CD14-positive monocyte (primary cell): ENCODE measurements at regions not wholly inside any gene's neighbourhood (a gene's known extent, or its start where the extent isn't known, plus 50 kb on each side); places are given as distances from the start of the nearest gene placed in this dataset.

Experiments
- DNase-seq, 3 donors: peaks; one replicate each; pipeline ENCODE4 v3.0.0-alpha.2; 2011 to 2022
- H2AFZ ChIP-seq: 2 replicates; pipeline ENCODE4 v1.6.0; 2012; ENCODE audit warnings: mild to moderate bottlenecking, low read depth, low read length, inconsistent platforms; ENCODE audit not compliant: insufficient read depth, poor library complexity, severe bottlenecking
- H3K27ac ChIP-seq, 2 donors: 1 replicate in 1 of 2; 2 replicates in 1 of 2; pipeline ENCODE4 v1.5.1; 2012 to 2013; ENCODE audit warnings: low read length in 2 of 2, control low read depth in 1 of 2, inconsistent platforms in 1 of 2, low read depth in 1 of 2, mild to moderate bottlenecking in 1 of 2
- H3K27me3 ChIP-seq, 2 donors: one replicate each; pipeline versions ENCODE4 v1.6.0 to v1.6.1; 2011 to 2013; ENCODE audit warnings: low read length in 2 of 2; ENCODE audit not compliant: control insufficient read depth in 2 of 2, insufficient read depth in 2 of 2
- H3K36me3 ChIP-seq, 2 donors: replicated peaks in 1 of 2; 1 replicate in 1 of 2; 2 replicates in 1 of 2; pipeline versions ENCODE4 v1.5.1 to v1.6.1; 2012 to 2013; ENCODE audit warnings: low read length in 2 of 2, control low read depth in 1 of 2, inconsistent platforms in 1 of 2, mild to moderate bottlenecking in 1 of 2; ENCODE audit not compliant: insufficient read depth in 2 of 2, control insufficient read depth in 1 of 2
- H3K4me1 ChIP-seq, 2 donors: 1 replicate in 1 of 2; 2 replicates in 1 of 2; pipeline versions ENCODE4 v1.5.1 to v1.6.1; 2012 to 2013; ENCODE audit warnings: low read length in 2 of 2, control low read depth in 1 of 2, inconsistent platforms in 1 of 2, mild to moderate bottlenecking in 1 of 2, moderate library complexity in 1 of 2; ENCODE audit not compliant: insufficient read depth in 2 of 2, control insufficient read depth in 1 of 2
- H3K4me2 ChIP-seq: replicated peaks from 2 replicates; pipeline ENCODE3; 2012; ENCODE audit warnings: low read length, moderate library complexity, mild to moderate bottlenecking; ENCODE audit not compliant: poor library complexity, severe bottlenecking; ENCODE audit errors: extremely low read depth
- H3K4me3 ChIP-seq, 3 experiments: fragments of 200-600 bp in 1 of 3; sonication (generic) in 1 of 3; replicated peaks in 1 of 3; 1 replicate in 2 of 3; 2 replicates in 1 of 3; pipeline ENCODE4 v1.5.1; 2011 to 2013; ENCODE audit warnings: low read length in 3 of 3, mild to moderate bottlenecking in 3 of 3, control low read depth in 2 of 3, low read depth in 2 of 3, inconsistent platforms in 1 of 3, moderate library complexity in 1 of 3
- H3K79me2 ChIP-seq: 2 replicates; pipeline ENCODE4 v1.6.0; 2012; ENCODE audit warnings: mild to moderate bottlenecking, control low read depth, inconsistent platforms, low read length, moderate library complexity; ENCODE audit not compliant: insufficient read depth
- H3K9ac ChIP-seq: 2 replicates; pipeline ENCODE4 v1.6.0; 2017; ENCODE audit warnings: low read length, mild to moderate bottlenecking; ENCODE audit not compliant: insufficient read depth, poor library complexity, severe bottlenecking
- H3K9me3 ChIP-seq, 2 donors: replicated peaks in 1 of 2; 1 replicate in 1 of 2; 2 replicates in 1 of 2; pipeline versions ENCODE4 v1.5.1 to v1.6.1; 2012 to 2013; ENCODE audit warnings: low read length in 2 of 2, control low read depth in 1 of 2; ENCODE audit not compliant: control insufficient read depth in 1 of 2, insufficient read depth in 1 of 2
- H4K20me1 ChIP-seq: 2 replicates; pipeline ENCODE4 v1.6.0; 2012; ENCODE audit warnings: mild to moderate bottlenecking, low read length, control low read depth, moderate library complexity; ENCODE audit not compliant: insufficient read depth
- H3K27ac Mint-ChIP-seq, 7 donors: one replicate each; pipeline ENCODE4 v1.8.0; 2020; ENCODE audit warnings: mild to moderate bottlenecking in 7 of 7, mixed read lengths in 7 of 7, moderate library complexity in 6 of 7, inconsistent platforms in 2 of 7
- H3K27me3 Mint-ChIP-seq, 3 donors: one replicate each; pipeline ENCODE4 v1.8.0; 2021 to 2022; ENCODE audit warnings: low read depth in 3 of 3, mild to moderate bottlenecking in 3 of 3, mixed read lengths in 3 of 3, moderate library complexity in 3 of 3, inconsistent platforms in 1 of 3
- H3K36me3 Mint-ChIP-seq, 2 donors: one replicate each; pipeline ENCODE4 v1.8.0; 2020; ENCODE audit warnings: mixed read lengths in 2 of 2, inconsistent platforms in 1 of 2, mild to moderate bottlenecking in 1 of 2
- H3K4me1 Mint-ChIP-seq: one replicate; pipeline ENCODE4 v1.8.0; 2020; ENCODE audit warnings: mild to moderate bottlenecking, mixed read lengths
- H3K4me3 Mint-ChIP-seq, 2 donors: one replicate each; pipeline ENCODE4 v1.8.0; 2020; ENCODE audit warnings: mild to moderate bottlenecking in 2 of 2, mixed read lengths in 2 of 2, moderate library complexity in 1 of 2
- H3K9me3 Mint-ChIP-seq, 7 donors: one replicate each; pipeline ENCODE4 v1.8.0; 2020 to 2022; ENCODE audit warnings: mixed read lengths in 7 of 7, mild to moderate bottlenecking in 6 of 7, moderate library complexity in 6 of 7, inconsistent platforms in 2 of 7
- WGBS: methylation state at CpG from one replicate; pipeline ENCODE4 v1.1.5; 2013; ENCODE audit warnings: missing lambda C conversion rate; ENCODE audit not compliant: insufficient coverage; 5-methylcytosine and 5-hydroxymethylcytosine counted together
- intact Hi-C, 2 donors: fragments of 100-400 bp; cut with micrococcal nuclease; formaldehyde crosslinking; loops; one replicate each; pipeline versions ENCODE4 v1.15.0 to v1.15.1; 2023
- TF ChIP-seq, protein P1 (sequence below): fragments of 200-600 bp; IDR thresholded peaks from one replicate; pipeline ENCODE4 v1.8.0; 2022; ENCODE audit warnings: antibody characterized with exemption, mild to moderate bottlenecking

DNA sequence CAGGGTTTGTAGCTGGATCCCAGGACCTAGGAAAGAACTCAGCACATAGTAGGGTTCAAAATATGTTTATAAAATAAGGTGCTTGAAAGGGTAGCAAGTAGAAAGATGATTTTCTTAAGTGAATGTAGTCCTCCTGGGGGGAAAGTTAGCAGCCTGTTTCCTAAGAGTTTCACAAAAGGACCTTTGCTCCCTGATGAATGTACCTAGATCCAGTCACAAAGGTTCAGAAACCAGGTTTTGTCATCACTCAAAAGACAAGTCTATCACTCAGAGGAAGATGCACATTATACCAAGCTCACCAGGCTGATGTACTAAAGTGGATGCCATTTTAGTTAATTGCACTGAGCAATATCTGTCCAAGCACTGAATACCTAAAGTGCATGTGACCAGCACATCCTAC, 378.2 kb downstream of the BCL11A start:
- no peaks in the 10 kb centered on the region for H3K4me1 Mint-ChIP-seq
- intact Hi-C loops, result no loop called here

DNA sequence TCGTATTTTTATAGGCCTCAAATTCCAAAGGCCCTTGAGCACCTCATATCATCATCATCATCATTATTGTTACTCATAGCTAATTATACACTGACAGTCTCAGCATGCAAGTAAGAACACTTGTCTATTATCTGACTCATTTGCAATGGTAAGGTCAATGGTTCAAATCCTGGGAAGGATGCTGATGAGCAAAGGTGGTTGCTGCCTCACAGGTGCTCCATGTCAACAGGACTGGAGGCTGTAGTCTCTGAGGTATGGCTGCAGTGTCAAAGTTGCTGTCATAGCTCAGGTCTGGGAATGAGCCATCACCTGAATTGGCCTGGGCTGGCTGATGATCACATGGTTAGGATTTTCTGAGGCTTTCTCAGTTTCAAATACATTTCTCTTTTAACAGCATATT, 379.3 kb downstream of the BCL11A start:
- no peaks in the 10 kb centered on the region for H3K79me2 ChIP-seq
- H3K27ac ChIP-seq, result no peak overlapping the region
- Mint-ChIP-seq H3K9me3 (peaks cover 0 to 2% (median 0%) of the 10 kb centered on the region in 7 donors), H3K27me3 (peaks cover 0 to 1% (median 0%) of the 10 kb centered on the region in 3 donors), H3K4me1 (no peaks in the 10 kb centered on the region), H3K27ac (no peak overlapping the region), H3K4me3 (no peak overlapping the region), H3K36me3 (no peaks in the 10 kb centered on the region)
- TF ChIP-seq, protein P1, sequence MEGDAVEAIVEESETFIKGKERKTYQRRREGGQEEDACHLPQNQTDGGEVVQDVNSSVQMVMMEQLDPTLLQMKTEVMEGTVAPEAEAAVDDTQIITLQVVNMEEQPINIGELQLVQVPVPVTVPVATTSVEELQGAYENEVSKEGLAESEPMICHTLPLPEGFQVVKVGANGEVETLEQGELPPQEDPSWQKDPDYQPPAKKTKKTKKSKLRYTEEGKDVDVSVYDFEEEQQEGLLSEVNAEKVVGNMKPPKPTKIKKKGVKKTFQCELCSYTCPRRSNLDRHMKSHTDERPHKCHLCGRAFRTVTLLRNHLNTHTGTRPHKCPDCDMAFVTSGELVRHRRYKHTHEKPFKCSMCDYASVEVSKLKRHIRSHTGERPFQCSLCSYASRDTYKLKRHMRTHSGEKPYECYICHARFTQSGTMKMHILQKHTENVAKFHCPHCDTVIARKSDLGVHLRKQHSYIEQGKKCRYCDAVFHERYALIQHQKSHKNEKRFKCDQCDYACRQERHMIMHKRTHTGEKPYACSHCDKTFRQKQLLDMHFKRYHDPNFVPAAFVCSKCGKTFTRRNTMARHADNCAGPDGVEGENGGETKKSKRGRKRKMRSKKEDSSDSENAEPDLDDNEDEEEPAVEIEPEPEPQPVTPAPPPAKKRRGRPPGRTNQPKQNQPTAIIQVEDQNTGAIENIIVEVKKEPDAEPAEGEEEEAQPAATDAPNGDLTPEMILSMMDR, result no peak
- H3K36me3 ChIP-seq, result no peaks in the 10 kb centered on the region
- no peaks in the 10 kb centered on the region for H3K27me3 ChIP-seq
- H4K20me1 ChIP-seq, result no peaks in the 10 kb centered on the region
- no peak overlapping the region for H2AFZ ChIP-seq
- no peak overlapping the region for H3K9ac ChIP-seq
- no peaks in the 10 kb centered on the region for H3K4me1 ChIP-seq
- no peaks in the 10 kb centered on the region for H3K9me3 ChIP-seq
- H3K4me3 ChIP-seq, result no peak overlapping the region
- DNase-seq, result no peak
- WGBS, result no CpG with 5 or more reads among the region's 1 CpG
- H3K4me2 ChIP-seq, result no peak overlapping the region
- intact Hi-C loops, result no loop called here

More for the DNA sequence above, 378.2 kb downstream of the BCL11A start:
- Mint-ChIP-seq H3K4me3 (no peak overlapping the region), H3K9me3 (no peaks in the 10 kb centered on the region), H3K27me3 (peaks cover 0 to 1% (median 0%) of the 10 kb centered on the region in 3 donors), H3K36me3 (no peaks in the 10 kb centered on the region), H3K27ac (no peak overlapping the region)
- H3K4me1 ChIP-seq, result no peaks in the 10 kb centered on the region
- TF ChIP-seq, protein P1, result no peak
- no peak overlapping the region for H3K9ac ChIP-seq
- no peaks in the 10 kb centered on the region for H4K20me1 ChIP-seq
- H3K36me3 ChIP-seq, result no peaks in the 10 kb centered on the region
- no peak overlapping the region for H3K4me2 ChIP-seq
- H3K9me3 ChIP-seq, result no peaks in the 10 kb centered on the region
- H3K4me3 ChIP-seq, result no peak overlapping the region
- no peaks in the 10 kb centered on the region for H3K27me3 ChIP-seq
- DNase-seq, result no peak
- no peak overlapping the region for H2AFZ ChIP-seq
- no peak overlapping the region for H3K27ac ChIP-seq
- H3K79me2 ChIP-seq, result no peaks in the 10 kb centered on the region
